ENCODE measurements at regions not wholly inside any gene's neighbourhood (a gene's known extent, or its start where the extent isn't known, plus 50 kb on each side); places are given as distances from the start of the nearest gene placed in this dataset.

- no peak for TF ChIP-seq EZH2 (IDR thresholded peaks at IDR 0.05; ENCODE audit: low read length, unreplicated experiment)
- no peak for TF ChIP-seq CTCF (conservative IDR thresholded peaks at IDR 0.05; ENCODE audit: low read depth, low read length)
- no peak for TF ChIP-seq EZH2phosphoT487 (IDR thresholded peaks at IDR 0.05; ENCODE audit: borderline replicate concordance, low read length)
These were observed 88.8 kb downstream of the INHBB start for GRCh38 chr2:120434492-120435308.

Data from PC-3 (cell line).